Stomach (tissue), 4 donors: ENCODE measurements at regions not wholly inside any gene's neighbourhood (a gene's known extent, or its start where the extent isn't known, plus 50 kb on each side); places are given as distances from the start of the nearest gene placed in this dataset.

Experiments used
- CTCF ChIP-seq, 7 experiments: fragments of 450-650 bp in 4 of 7; fragments of 200-600 bp in 3 of 7; sonication (generic) in 3 of 7; IDR thresholded peaks; one replicate each; pipeline ENCODE4 v1.5.1; 2016 to 2019; ENCODE audit warnings: antibody characterized with exemption in 7 of 7, control low read depth in 2 of 7, mild to moderate bottlenecking in 1 of 7
- EP300 ChIP-seq: sonication (generic); formaldehyde crosslinking; IDR thresholded peaks from one replicate; pipeline ENCODE4 v1.6.1; 2017; ENCODE audit warnings: antibody characterized with exemption
- POLR2A ChIP-seq, 4 donors: fragments of 450-650 bp; IDR thresholded peaks; one replicate each; pipeline ENCODE4 v1.6.1; 2016; ENCODE audit warnings: antibody characterized with exemption in 4 of 4, control low read depth in 2 of 4, mild to moderate bottlenecking in 1 of 4, moderate library complexity in 1 of 4
- POLR2AphosphoS5 ChIP-seq, 3 donors: sonication (generic); formaldehyde crosslinking; IDR thresholded peaks; one replicate each; pipeline ENCODE4 v1.6.1; 2016; ENCODE audit warnings: antibody characterized with exemption in 3 of 3

GRCh38 chr12:78799649-78800048 is 64.9 kb upstream of the SYT1 start:
- TF ChIP-seq POLR2AphosphoS5 (IDR thresholded peaks at IDR 0.05) (no peak), CTCF (IDR thresholded peaks at IDR 0.05) (no peak), POLR2A (IDR thresholded peaks at IDR 0.05) (no peak), EP300 (no peak)
